ENCODE measurements at regions not wholly inside any gene's neighbourhood (a gene's known extent, or its start where the extent isn't known, plus 50 kb on each side); places are given as distances from the start of the nearest gene placed in this dataset.
"Not testable (repeated sequence)": the region's sequence is repeated elsewhere in the genome, so short reads cannot be mapped to it uniquely, and the experiment has no call there.

- Mint-ChIP-seq H3K4me3 (no peak overlapping the region), H3K27ac (no peak overlapping the region), H3K27me3 (peaks cover 46% of the 10 kb centered on the region), H3K4me1 (peaks cover 5% of the 10 kb centered on the region), H3K36me3 (ENCODE audit: low read depth) (no peaks in the 10 kb centered on the region)
- H3K9me3 ChIP-seq (ENCODE audit: control insufficient read depth, low read length, poor library complexity, severe bottlenecking), result no peaks in the 10 kb centered on the region
- no peak for DNase-seq
- no peak for ATAC-seq
Observed at GRCh38 chr5:62199792-62200716, 106.0 kb upstream of the KIF2A start.

GRCh38 chr5:62206150-62206829 is 99.7 kb upstream of the KIF2A start:
- Mint-ChIP-seq H3K27ac (no peak overlapping the region), H3K4me1 (peaks cover 3% of the 10 kb centered on the region), H3K27me3 (peaks cover 70% of the 10 kb centered on the region)

GRCh38 chr5:62208218-62208852 is 97.7 kb upstream of the KIF2A start:
- no peak overlapping the region for H3K4me3 Mint-ChIP-seq

More at GRCh38 chr5:62206150-62206829, 99.7 kb upstream of the KIF2A start:
- H3K9me3 ChIP-seq (ENCODE audit: control insufficient read depth, low read length, poor library complexity, severe bottlenecking), result no peaks in the 10 kb centered on the region
- ATAC-seq (no peak), DNase-seq (no peak)
- no peak overlapping the region for H3K4me3 Mint-ChIP-seq
- peaks cover 2% of the 10 kb centered on the region for H3K36me3 Mint-ChIP-seq (ENCODE audit: low read depth)

GRCh38 chr5:62211405-62211804 is 94.6 kb upstream of the KIF2A start:
- H3K4me3 Mint-ChIP-seq, result no peak overlapping the region
- H3K36me3 Mint-ChIP-seq (ENCODE audit: low read depth), result peaks cover 5% of the 10 kb centered on the region
- DNase-seq, result no peak
- H3K9me3 ChIP-seq (ENCODE audit: control insufficient read depth, low read length, poor library complexity, severe bottlenecking), result no peaks in the 10 kb centered on the region
- peaks cover 52% of the 10 kb centered on the region for H3K27me3 Mint-ChIP-seq
- peaks cover 5% of the 10 kb centered on the region for H3K4me1 Mint-ChIP-seq
- no peak for ATAC-seq
- H3K27ac Mint-ChIP-seq, result no peak overlapping the region

More at GRCh38 chr5:62208218-62208852, 97.7 kb upstream of the KIF2A start:
- Mint-ChIP-seq H3K27me3 (peaks cover 63% of the 10 kb centered on the region), H3K27ac (no peak overlapping the region), H3K4me1 (peaks cover 3% of the 10 kb centered on the region), H3K36me3 (ENCODE audit: low read depth) (peaks cover 2% of the 10 kb centered on the region)
- no peaks in the 10 kb centered on the region for H3K9me3 ChIP-seq (ENCODE audit: control insufficient read depth, low read length, poor library complexity, severe bottlenecking)
- DNase-seq, result no peak
- ATAC-seq, result no peak

GRCh38 chr5:62212648-62213047 is 93.4 kb upstream of the KIF2A start:
- Mint-ChIP-seq H3K27ac (no peak overlapping the region), H3K27me3 (peaks cover 51% of the 10 kb centered on the region), H3K4me3 (no peak overlapping the region), H3K36me3 (ENCODE audit: low read depth) (peaks cover 5% of the 10 kb centered on the region), H3K4me1 (peaks cover 5% of the 10 kb centered on the region)
- no peak for DNase-seq
- ATAC-seq, result no peak
- H3K9me3 ChIP-seq (ENCODE audit: control insufficient read depth, low read length, poor library complexity, severe bottlenecking), result no peaks in the 10 kb centered on the region

GRCh38 chr5:62214701-62215100 is 91.3 kb upstream of the KIF2A start:
- no peak overlapping the region for H3K4me3 Mint-ChIP-seq
- peaks cover 39% of the 10 kb centered on the region for H3K27me3 Mint-ChIP-seq
- ATAC-seq (no peak), DNase-seq (no peak)
- H3K36me3 Mint-ChIP-seq (ENCODE audit: low read depth), result peaks cover 2% of the 10 kb centered on the region
- peaks cover 2% of the 10 kb centered on the region for H3K4me1 Mint-ChIP-seq
- H3K9me3 ChIP-seq (ENCODE audit: control insufficient read depth, low read length, poor library complexity, severe bottlenecking), result no peaks in the 10 kb centered on the region
- no peak overlapping the region for H3K27ac Mint-ChIP-seq

GRCh38 chr5:62216603-62217002 is 89.4 kb upstream of the KIF2A start:
- ATAC-seq; H3K27ac Mint-ChIP-seq; DNase-seq; H3K4me3 Mint-ChIP-seq; H3K9me3 ChIP-seq (ENCODE audit: control insufficient read depth, low read length, poor library complexity, severe bottlenecking); H3K4me1 Mint-ChIP-seq; H3K36me3 Mint-ChIP-seq (ENCODE audit: low read depth): not testable (repeated sequence)
- peaks cover 23% of the 10 kb centered on the region for H3K27me3 Mint-ChIP-seq

GRCh38 chr5:62217095-62217494 is 88.9 kb upstream of the KIF2A start:
- not testable (repeated sequence) for H3K36me3 Mint-ChIP-seq (ENCODE audit: low read depth); H3K9me3 ChIP-seq (ENCODE audit: control insufficient read depth, low read length, poor library complexity, severe bottlenecking); H3K27ac Mint-ChIP-seq; DNase-seq; ATAC-seq; H3K4me1 Mint-ChIP-seq; H3K4me3 Mint-ChIP-seq
- peaks cover 27% of the 10 kb centered on the region for H3K27me3 Mint-ChIP-seq

- not testable (repeated sequence) for H3K4me1 Mint-ChIP-seq; H3K36me3 Mint-ChIP-seq (ENCODE audit: low read depth); H3K27ac Mint-ChIP-seq; DNase-seq; H3K4me3 Mint-ChIP-seq; H3K9me3 ChIP-seq (ENCODE audit: control insufficient read depth, low read length, poor library complexity, severe bottlenecking); ATAC-seq
- H3K27me3 Mint-ChIP-seq, result peaks cover 27% of the 10 kb centered on the region
Observed at GRCh38 chr5:62218860-62219259, 87.1 kb upstream of the KIF2A start.

- not testable (repeated sequence) for H3K27ac Mint-ChIP-seq
- peaks cover 12% of the 10 kb centered on the region for H3K4me1 Mint-ChIP-seq
Observed at GRCh38 chr5:62221881-62222280, 84.1 kb upstream of the KIF2A start.

GRCh38 chr5:62222305-62222704 is 83.7 kb upstream of the KIF2A start:
- Mint-ChIP-seq H3K27me3 (peaks cover 14% of the 10 kb centered on the region), H3K4me1 (peaks cover 12% of the 10 kb centered on the region)
- DNase-seq; H3K9me3 ChIP-seq (ENCODE audit: control insufficient read depth, low read length, poor library complexity, severe bottlenecking); H3K4me3 Mint-ChIP-seq; H3K27ac Mint-ChIP-seq; ATAC-seq; H3K36me3 Mint-ChIP-seq (ENCODE audit: low read depth): not testable (repeated sequence)

More at GRCh38 chr5:62221881-62222280, 84.1 kb upstream of the KIF2A start:
- DNase-seq; H3K36me3 Mint-ChIP-seq (ENCODE audit: low read depth); H3K9me3 ChIP-seq (ENCODE audit: control insufficient read depth, low read length, poor library complexity, severe bottlenecking); H3K4me3 Mint-ChIP-seq; ATAC-seq: not testable (repeated sequence)
- peaks cover 14% of the 10 kb centered on the region for H3K27me3 Mint-ChIP-seq

GRCh38 chr5:62223312-62223670 is 82.7 kb upstream of the KIF2A start:
- DNase-seq, result peak; percentile 34 to 64 (median 51)
- H3K36me3 Mint-ChIP-seq (ENCODE audit: low read depth); H3K9me3 ChIP-seq (ENCODE audit: control insufficient read depth, low read length, poor library complexity, severe bottlenecking): not testable (repeated sequence)
- peak overlapping the region; percentile 96 for H3K4me3 Mint-ChIP-seq
- peaks cover 14% of the 10 kb centered on the region for H3K27me3 Mint-ChIP-seq
- peak; percentile 98 for ATAC-seq
- peak overlapping the region; percentile 96 for H3K27ac Mint-ChIP-seq
- peaks cover 12% of the 10 kb centered on the region for H3K4me1 Mint-ChIP-seq

GRCh38 chr5:62224987-62225601 is 80.9 kb upstream of the KIF2A start:
- not testable (repeated sequence) for ATAC-seq; H3K4me3 Mint-ChIP-seq; H3K36me3 Mint-ChIP-seq (ENCODE audit: low read depth); DNase-seq; H3K27me3 Mint-ChIP-seq; H3K9me3 ChIP-seq (ENCODE audit: control insufficient read depth, low read length, poor library complexity, severe bottlenecking)
- H3K4me1 Mint-ChIP-seq, result peaks cover 12% of the 10 kb centered on the region
- H3K27ac Mint-ChIP-seq, result peak overlapping the region; percentile 96

Data from T-helper 17 cell (primary cell).